ENCODE measurements at regions not wholly inside any gene's neighbourhood (a gene's known extent, or its start where the extent isn't known, plus 50 kb on each side); places are given as distances from the start of the nearest gene placed in this dataset.

DNA sequence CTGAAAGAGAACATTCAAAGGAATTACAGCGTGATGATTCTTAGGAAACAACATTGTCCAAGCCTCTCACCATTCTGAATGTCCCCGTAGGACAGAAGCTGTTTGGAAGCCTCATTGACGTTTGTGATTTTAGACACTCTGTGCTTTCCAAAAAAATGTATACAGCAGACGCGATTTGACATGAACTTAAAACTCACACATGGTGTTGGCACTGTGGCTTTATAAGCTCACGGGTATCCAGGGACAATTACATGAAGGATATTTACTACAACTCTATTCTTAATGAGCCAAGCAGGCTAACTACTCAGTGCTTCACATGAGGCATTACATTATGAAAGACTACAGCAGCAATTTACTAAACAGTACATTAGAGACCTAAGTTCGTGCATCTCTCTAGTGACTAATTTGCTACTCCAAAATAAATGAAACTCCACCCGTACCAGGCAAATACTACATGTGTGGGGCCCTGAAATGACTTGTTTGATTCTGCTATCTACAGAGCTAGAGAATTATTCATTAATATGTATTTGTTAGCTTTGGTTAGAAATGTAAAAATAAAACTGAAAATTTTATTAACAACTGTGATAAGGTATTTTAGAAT, 620.7 kb downstream of the SPRY1 start:
- no peak for DNase-seq

DNA sequence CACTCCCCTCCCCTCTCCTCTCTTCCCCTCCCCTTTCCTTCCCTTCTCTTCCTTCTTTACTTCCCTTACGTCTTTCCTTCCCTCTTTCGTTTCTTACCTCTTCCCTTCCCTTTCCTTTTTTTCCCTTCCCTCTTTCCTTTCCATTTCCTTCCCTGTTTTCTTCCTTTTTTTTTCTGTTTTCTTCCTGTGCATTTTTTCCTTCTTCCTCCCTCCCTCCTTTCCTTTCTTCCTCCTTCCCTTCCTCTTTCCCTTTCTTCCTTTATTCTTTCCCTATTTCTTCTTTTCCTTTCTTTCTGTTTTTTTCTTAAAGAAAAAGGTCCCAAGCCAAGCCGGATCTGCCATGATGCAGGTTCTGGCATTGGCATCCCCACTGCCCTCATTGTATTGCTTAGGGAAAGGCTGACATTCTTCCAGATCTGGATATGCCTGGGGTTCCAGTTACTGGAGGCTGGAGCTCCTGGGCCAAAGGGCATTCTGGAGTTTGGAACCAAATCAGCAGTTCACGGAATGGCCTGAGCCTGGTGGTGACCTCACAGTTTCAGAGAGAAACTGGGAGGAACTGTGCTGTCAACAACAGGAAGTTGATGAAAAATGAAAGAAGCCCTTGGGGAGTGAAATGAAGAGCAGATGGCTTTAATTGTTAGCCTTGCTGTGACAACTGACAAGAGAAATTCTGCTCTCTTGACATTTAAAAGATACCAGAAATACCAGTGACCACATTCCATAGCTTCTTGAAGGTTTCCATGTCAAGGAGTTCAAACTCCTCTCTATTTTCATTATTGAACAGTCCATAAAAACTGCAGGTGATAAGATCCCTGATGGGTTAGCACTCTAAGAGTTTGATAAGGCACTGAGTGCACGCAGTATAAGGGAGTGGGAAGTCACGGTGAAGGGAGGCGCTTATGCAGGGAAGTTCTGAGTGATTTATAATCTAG, 622.1 kb downstream of the SPRY1 start:
- no peak for DNase-seq

DNA sequence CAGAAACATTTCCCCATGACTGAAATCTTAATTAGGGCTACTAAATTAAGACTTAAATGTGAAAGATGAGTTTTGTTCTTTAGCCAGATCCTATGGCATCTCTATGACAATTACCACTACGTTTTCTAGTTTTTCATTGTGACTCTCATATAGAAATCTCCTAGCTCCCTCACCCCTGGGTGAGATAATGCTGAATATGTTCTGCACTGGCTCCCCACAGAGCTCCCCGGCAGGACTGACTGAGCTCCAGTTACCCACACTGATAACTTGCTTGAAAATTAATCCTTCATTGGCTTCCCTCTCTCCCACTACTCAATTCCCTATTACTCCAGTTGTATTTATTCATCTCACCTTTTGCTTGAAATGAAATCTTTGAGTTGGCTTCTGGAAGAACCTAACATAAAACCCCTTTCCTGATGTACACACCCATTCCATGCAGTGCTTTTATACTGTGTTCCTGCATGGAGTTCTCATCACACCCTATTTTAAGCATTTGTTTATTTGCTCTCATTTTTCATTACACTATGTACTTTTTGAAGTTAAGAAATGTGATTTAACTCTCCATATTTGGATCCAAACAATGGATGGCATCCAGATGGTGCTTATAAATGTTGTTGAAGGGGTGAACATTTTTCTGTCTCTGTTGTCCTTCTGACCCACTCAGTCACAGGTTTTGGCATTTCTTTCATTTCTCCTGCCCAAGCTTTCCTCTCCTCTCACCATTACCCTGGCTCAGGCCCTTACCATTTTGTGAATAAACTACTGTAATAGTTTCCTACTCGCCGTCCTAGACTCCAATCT, 623.4 kb downstream of the SPRY1 start:
- no peak for DNase-seq

DNA sequence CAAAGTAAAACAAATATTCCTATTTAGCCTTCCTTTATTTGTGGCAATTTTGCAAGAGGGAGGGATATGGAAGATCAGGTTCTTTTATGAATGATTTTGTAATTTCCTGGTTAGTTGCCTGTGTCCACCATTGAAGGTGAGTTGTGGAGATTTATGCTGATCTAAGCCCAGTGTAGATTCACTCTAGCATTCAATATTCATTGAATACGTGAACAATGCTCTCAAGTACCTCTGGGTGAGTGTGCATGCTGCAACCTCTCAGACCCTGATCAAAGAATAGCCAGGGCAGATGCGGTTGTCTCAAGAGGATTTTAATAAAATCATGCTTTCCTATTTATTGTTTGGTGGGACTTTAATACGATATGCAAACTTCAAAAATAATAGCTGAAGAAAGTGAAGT, 628.4 kb downstream of the SPRY1 start:
- DNase-seq, result no peak

DNA sequence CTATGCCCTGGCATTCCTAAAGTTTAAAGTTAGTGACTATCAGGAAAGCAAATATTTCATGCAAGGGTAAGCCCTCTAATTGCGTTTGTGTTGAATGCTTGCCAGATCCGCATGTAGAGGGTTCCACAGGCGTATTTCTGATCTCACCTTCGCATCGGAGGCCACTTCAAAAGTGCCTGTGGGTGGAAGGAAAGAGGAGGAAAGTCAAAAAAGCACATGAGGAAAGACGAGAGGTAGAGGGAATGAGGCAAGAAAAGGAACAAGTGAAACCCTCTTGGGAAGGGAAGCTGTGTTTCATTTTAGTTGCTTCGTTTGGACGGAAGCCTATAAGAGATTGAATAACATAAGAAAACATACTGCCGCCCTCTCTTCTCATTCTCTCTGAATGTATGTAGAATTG, 628.8 kb downstream of the SPRY1 start:
- no peak for DNase-seq

DNA sequence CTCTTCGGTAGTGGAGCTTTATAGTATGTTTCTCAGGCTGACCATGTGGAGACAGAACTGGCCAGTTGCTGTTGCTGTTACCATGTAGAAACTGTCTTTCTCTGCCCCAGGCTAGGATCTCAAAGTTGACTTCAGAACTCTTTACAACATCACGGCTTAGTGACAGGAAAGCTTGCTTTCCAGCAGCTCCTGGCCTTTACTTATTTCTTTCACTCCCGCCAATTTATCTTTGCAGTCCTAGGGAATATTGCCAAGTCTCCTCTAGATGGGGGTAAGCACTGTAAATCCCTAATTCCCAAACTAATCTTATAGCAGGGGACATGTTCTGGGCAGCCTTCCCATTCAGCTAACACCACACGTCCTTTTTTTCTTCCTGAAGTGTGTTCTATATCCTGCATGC, 631.6 kb downstream of the SPRY1 start:
- no peak for DNase-seq

DNA sequence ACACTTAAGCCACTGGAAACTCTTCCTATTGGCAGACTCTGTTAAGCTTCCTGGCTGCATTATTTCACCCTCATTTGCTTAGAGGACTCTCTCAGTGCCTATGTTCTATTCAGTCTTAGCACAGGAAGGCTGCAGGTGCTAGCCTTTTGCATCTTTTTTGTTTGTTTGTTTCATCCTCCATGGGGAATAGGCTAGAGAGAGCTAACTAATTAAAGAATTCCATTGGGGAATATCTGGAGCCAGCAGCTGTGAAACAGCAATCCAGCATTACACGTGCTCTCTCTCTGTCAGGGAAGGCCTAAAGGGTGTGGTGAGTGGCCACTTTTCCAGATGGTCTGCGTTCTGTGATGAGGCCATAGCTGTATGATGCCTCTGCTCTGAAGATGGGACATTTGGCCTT, 633.6 kb downstream of the SPRY1 start:
- no peak for DNase-seq

DNA sequence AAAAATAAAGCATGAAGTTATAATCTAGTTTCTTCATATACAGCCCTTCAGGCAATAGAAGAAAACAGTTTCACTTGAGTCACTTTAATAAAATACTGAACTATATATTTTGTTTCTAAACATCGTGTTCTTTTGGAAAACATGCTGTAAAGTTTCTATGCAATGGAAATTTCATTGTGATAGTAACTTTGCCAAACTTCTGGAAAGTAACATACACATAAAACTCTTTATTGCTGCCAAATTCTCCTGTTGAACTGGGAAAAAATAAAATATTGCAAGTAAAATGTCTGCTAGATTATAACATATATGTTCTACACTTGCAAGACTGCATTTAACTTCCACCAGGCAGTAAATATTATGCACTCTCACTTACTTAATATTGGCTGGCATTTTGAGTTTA, 635.4 kb downstream of the SPRY1 start:
- DNase-seq, result no peak

DNA sequence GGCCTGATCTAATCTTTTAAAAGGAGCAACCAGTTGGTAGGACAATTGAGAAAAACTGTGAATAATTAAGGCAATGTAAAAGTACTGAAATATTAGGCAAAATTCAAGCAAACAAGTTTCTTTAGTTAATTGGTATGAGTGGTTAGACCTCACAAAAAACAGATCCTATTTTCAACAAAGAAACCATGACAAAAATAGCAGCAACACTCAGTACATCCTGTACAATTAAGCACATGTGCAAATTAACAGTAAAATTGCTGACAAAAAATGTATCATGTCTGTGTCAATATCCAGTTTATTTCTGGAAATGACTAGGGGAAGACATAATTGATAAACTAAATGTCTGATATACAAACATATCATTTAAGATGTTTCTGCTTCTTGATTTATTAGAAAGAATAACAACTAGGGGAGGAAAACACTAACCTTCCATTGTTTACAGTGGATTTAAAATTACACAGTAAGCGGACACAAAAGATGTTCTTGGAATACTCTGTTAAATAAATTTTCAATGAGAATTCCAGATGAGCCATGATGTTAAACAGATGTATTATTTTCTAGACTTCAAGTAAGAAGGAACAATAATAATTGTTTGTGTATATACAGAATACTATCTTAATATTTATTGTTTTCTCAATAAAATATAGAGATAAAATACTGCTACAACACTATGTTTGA, 638.9 kb downstream of the SPRY1 start:
- no peak for DNase-seq

DNA sequence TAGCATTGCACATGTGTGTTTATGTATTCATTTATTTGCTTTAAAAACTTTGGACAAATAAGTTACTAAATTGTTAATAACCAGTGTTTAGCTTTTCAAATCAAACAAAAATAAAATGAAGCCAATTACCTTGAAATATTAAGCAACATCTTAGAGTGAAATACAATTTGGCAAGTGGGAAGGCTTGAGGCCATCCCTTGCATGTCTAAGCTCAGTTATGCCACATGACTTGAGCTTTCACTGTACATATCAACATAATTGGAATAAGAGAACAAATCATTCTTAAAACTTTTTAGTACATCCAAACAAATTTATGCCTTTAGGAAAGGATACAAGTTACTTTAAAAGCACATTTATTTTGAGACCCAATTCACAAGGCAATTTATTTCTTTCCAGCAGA, 640.6 kb downstream of the SPRY1 start:
- no peak for DNase-seq

DNA sequence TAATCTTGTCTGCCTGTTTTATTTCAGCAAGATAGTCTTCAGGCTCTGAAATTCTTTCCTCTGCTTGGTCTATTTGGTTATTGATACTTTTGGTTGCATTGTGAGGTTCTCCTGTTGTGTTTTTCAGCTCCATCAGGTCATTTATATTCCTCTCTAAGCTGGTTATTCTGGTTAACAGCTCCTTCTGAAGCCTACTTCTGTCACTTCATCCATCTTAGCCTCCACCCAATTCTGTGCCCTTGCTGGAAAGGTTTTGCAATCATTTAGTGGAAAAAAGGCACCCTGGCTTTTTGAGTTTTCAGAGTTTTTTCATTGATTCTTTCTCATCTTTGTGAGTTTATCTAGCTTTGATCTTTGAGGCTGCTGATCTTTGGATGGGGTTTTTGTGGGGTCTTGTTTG, 647.7 kb downstream of the SPRY1 start:
- DNase-seq, result no peak

DNA sequence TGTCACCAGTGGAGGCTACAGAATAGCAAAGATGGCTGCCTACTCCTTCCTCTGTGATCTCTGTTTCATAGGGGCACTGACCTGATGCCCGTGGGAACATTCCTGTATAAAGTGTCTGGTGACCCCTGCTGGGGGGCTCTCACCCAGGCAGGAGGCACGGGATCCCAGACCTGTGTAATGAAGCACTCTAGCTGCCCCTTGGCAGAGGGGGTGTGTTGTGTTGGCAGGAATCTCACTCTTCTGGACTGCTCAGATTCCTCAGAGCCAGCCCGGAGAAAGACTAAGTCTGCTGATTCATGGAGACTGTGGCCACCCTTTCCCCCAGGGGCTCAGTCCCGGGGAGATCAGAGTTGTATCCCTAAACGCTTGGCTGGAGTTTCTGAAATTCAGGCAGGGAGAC, 648.3 kb downstream of the SPRY1 start:
- no peak for DNase-seq

DNA sequence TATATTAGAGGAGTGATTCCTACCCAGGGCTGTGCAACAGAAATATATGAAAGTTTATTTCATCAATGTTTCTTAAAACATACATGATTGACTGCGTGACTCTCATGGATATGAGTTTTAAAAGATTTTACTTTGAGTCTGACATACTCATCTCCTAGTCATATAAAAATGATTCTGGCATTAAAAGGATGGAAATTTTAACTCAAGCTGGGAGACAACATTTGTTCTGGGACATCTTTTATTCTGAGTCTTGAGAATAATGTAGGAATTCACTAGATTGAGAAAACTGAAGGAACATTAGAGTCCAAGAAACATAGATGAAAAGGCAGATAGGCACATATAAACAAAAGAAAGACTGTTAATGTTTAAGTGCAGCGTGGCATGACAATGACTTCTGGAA, 649.6 kb downstream of the SPRY1 start:
- DNase-seq, result no peak

DNA sequence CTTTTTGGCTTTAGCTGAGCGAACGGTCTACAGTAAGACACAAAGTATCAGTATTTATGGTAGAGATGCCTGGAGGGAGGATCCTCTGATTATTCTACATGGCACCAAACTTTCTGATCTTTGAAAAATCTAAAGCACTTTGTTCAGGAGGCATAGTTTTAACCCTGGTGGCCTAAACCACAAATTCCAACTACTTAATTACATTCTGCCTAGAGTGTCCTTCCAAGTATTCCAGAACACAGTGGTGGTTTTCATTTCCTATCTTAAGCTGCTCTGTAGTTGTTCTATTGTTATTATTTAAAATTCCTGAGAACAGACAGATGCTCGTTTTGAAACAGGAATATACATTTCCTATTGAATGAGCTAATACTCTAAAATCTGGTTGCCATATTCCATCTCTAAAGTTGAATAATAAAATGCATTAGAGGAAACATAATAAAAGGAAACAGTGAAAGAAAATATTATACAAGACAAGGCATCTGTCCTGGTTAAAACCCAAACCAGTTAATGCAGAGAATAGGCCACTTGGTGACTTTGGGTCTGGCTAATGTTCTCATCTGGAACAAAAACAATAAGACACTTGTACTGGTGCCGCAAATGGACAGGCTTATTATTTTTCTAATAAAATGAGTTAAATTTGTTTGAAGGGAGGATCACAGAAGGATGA, 657.4 kb downstream of the SPRY1 start:
- no peak for DNase-seq

DNA sequence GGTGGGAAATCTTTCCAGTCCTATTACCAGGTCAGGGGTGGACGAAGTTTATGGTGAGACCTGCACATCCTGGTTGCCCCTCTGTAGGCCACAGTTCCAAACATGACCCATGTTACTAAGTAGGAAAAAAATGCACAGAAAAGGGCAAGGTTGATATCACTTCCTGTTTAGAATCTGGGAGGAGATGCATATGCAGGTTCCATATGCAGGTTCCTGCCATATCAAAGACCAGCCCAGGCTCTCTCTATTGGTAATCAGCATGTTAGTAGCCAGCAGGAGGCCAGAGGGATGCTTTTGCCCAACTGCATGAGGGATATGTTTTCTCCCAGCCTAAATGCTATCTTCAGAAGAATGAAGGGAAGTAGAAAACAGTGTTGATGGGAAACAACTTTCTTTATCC, 657.2 kb downstream of the ANKRD50 start:
- no peak for DNase-seq

DNA sequence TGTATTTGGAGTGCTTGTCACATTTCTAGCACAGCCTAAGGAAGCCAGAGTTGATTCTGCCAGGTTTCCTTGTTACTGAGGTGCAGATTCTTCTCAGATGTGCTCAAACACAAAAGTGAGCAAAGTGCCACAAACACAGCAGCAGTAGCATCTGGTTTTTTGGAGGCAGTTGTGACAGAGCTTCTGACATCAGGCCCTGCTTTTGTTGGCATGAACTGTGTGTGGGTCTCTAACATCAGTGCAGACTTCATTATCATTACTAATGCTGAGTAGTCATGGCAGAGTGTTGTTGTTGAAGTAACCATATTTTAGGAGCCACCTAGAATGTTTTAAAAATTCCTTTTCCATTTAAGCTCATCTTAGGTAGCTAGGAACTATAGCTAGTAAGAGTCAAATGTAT, 656.6 kb downstream of the ANKRD50 start:
- DNase-seq, result no peak

DNA sequence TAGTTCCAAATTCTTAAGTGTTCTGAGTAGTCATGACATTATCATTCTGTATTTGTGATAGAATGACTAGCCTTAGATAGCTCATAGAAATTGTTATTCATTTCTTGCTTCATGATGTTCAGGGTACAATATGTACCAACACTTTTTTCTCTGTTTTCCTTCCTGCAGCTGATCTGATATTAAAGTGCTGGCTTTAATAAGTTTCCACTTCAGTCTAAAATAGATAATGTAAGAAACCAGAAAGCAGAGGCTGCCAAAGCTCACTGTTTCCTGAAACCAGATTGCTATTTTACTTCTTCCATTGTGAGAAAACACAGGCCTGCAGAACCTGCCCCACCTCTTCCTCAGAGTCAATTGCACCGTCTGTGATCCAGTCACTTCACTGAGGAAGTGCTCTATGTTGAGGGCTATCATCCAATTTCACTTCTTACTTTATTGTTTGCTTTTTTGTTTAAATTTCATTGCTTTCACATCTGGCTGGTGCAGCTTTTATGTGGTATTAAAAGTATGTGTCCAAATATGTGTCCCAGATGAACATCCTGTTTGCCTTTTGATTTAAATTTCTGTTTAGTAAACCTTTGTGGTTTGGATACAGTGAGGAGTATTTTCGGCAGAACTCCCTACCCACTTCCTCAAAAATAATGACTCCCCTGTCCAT, 652.1 kb downstream of the ANKRD50 start:
- no peak for DNase-seq

DNA sequence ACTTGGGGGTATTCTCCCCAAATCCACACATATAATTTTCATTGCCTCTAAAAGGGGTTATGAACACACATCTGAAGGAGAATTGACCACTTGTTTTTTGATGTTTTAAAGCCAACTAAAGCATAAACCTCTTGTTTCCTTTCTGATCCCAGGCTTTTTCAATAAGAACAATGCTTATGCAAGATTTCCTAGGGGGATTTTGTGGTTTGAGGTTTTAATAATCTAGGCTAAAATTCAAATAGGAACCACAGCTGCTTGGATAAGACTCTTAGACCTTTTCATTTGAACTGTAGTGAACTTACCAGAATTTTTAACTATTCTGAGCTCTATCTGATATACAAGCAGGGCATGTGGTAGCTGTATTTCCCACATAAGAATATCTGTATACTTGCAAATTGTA, 651.1 kb downstream of the ANKRD50 start:
- DNase-seq, result no peak

DNA sequence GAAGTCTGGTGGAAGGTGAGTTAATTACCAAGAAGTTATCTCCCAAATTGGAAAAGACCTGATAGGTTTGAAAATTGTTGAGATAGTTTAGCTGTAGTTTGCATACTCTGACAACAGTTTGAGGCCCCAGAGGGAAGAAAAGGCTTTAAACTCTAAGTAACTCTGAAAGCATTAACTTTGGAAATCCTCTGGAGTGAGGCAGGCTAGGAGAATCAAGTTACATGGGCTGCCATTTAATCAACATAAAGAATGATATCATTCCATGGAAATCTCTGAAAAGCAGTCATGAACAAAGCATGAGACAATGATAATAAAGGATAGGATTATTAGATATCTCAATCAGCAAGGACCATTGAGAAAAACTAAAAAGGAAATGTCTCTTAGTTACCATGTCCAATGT, 647.1 kb downstream of the ANKRD50 start:
- DNase-seq, result no peak

DNA sequence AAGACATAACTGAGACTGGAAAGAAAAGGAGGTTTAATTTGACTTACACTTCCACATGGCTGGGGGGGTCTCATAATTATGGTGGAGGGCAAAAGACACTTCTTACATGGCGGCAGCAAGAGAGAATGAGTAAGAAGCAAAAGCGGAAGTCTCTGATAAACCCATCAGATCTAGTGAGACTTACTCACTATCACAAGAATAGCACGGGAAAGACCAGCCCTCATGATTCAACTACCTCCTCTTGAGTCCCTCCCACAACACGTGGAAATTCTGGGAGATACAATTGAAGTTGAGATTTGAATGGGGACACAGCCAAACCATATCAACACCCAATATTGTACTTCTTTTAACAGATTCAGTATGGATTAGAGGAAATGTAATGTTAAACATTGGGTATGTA, 646.6 kb downstream of the ANKRD50 start:
- DNase-seq, result no peak

DNA sequence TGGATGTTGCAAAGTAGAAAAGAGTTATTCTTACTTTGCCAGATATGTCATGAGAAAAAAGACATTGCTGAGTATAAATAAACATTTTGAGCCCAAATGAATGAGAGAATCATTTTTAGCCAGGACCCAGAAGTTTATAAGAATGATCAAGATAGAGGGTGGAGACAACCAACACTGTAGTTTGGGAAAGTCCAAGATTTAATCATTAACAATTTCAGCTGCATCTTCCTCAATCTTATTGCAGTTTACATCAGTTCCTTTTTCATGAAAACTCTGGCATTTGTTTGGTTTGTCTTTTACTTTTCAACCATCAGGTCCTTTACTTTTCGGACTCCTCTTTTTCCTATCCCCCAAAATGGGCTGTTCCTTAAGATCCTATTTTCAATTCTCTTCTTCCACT, 645.9 kb downstream of the ANKRD50 start:
- DNase-seq, result no peak

DNA sequence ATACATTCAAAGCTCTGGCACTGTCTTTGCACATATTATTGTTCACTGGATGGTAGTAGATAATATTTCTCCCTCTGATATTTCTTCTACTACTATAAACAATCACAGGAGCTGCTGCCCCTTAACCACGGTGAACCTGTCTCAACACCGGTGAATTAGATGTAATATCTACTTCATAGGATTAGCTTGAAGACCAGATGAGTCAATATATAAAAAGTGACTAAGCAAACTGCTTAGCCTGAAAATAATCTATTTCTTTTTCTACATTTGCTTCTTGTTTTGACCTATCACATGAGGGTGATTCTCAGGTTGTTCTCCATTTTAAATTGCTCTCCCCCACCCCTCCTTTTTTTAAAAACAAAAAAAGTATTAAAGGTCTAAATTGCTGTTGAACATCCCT, 645.5 kb downstream of the ANKRD50 start:
- no peak for DNase-seq

Data from CD4-positive, alpha-beta T cell treated with Interleukin-12 subunit alpha and Interleukin-12 subunit beta, for 1 hour (primary cell).